HepG2 (cell line): ENCODE measurements at regions not wholly inside any gene's neighbourhood (a gene's known extent, or its start where the extent isn't known, plus 50 kb on each side); places are given as distances from the start of the nearest gene placed in this dataset.

Experiments used
- ATAC-seq: fragments of 200-7000 bp; cut with Tn5 transposase; 3 replicates; pipeline ENCODE4 v1.9.1; 2020; ENCODE audit warnings: mild to moderate bottlenecking, moderate library complexity
- BruUV-seq: library from RNA; stranded (reverse); fragments of 400-500 nt; replicated peaks from 2 replicates; lab custom pipeline; 2021; lab: Mats Ljungman, UMichigan
- CTCF ChIA-PET: fragments of 300-600 bp; formaldehyde crosslinking; extraction: SDS; loops from one replicate; lab custom pipeline; 2021; ENCODE audit warnings: low total read pairs, inconsistent platforms, low intra/inter-chr PET ratio; lab: Yijun Ruan, JAX
- POLR2A ChIA-PET: fragments of 350-600 bp; sonication (Branson Sonifier 250); formaldehyde crosslinking; loops from one replicate; lab custom pipeline; 2020; ENCODE audit warnings: antibody characterized with exemption, inconsistent platforms; lab: Yijun Ruan, JAX
- DNase-seq: peaks from one replicate; pipeline ENCODE4 v3.0.0-alpha.2; 2015; ENCODE audit warnings: low spot score
- FAIRE-seq: peaks from 3 replicates; lab custom pipeline; 2011; peaks lifted over from hg19 to GRCh38; lab: Jason Lieb, UNC
- H2AFZ ChIP-seq: one replicate; pipeline ENCODE4 v1.6.1; 2011; ENCODE audit warnings: low read length, inconsistent platforms
- H3K27ac ChIP-seq: fragments of 300-600 bp; 3 replicates; pipeline ENCODE4 v1.8.0; 2011; ENCODE audit warnings: mixed run types, mild to moderate bottlenecking, mixed read lengths, low read length, inconsistent platforms; ENCODE audit not compliant: insufficient read depth; ENCODE audit errors: extremely low read length
- H3K27me3 ChIP-seq, 2 experiments: fragments of 200-600 bp in 1 of 2; 2 replicates in 1 of 2; 3 replicates in 1 of 2; pipeline versions ENCODE4 v1.6.0 to v1.8.0; 2011; ENCODE audit warnings: low read length in 2 of 2, mild to moderate bottlenecking in 2 of 2, moderate library complexity in 2 of 2, inconsistent platforms in 1 of 2; ENCODE audit not compliant: insufficient read depth in 2 of 2, control insufficient read depth in 1 of 2
- H3K36me3 ChIP-seq, 2 experiments: fragments of 200-600 bp in 1 of 2; replicated peaks in 1 of 2; 2 replicates in 1 of 2; 3 replicates in 1 of 2; pipeline versions ENCODE4 v1.5.1 to v1.8.0; 2011; ENCODE audit warnings: low read length in 2 of 2, inconsistent platforms in 1 of 2; ENCODE audit not compliant: insufficient read depth in 2 of 2, control insufficient read depth in 1 of 2
- H3K4me1 ChIP-seq: 2 replicates; pipeline ENCODE4 v1.5.1; 2012; ENCODE audit warnings: low read length, inconsistent platforms; ENCODE audit not compliant: insufficient read depth
- H3K4me2 ChIP-seq: 2 replicates; pipeline ENCODE4 v1.6.0; 2011; ENCODE audit warnings: low read depth, low read length, inconsistent platforms
- H3K4me3 ChIP-seq, 3 experiments: fragments of 200-600 bp in 1 of 3; sonication (generic), shearing (Covaris generic) in 1 of 3; replicated peaks in 1 of 3; 2 replicates each; pipeline ENCODE4 v1.5.1; 2011 to 2016; ENCODE audit warnings: low read length in 3 of 3, inconsistent platforms in 2 of 3, low read depth in 2 of 3, mild to moderate bottlenecking in 2 of 3, control low read depth in 1 of 3, mixed read lengths in 1 of 3; ENCODE audit not compliant: insufficient read depth in 1 of 3
- H3K79me2 ChIP-seq: one replicate; pipeline ENCODE4 v1.6.1; 2011; ENCODE audit warnings: low read length, inconsistent platforms; ENCODE audit not compliant: insufficient read depth
- H3K9ac ChIP-seq: 2 replicates; pipeline ENCODE4 v1.6.0; 2011; ENCODE audit warnings: mild to moderate bottlenecking, low read depth, low read length, inconsistent platforms; ENCODE audit not compliant: insufficient read depth
- H3K9me3 ChIP-seq: 2 replicates; pipeline ENCODE4 v1.5.1; 2012; ENCODE audit warnings: mild to moderate bottlenecking, low read length
- H4K20me1 ChIP-seq: 2 replicates; pipeline ENCODE4 v1.6.0; 2011; ENCODE audit warnings: inconsistent platforms, mild to moderate bottlenecking, low read length, moderate library complexity; ENCODE audit not compliant: insufficient read depth
- BRF2 ChIP-seq: sonication (generic); formaldehyde crosslinking; IDR thresholded peaks from 2 replicates; pipeline ENCODE4 v1.8.1; 2022; ENCODE audit warnings: mild to moderate bottlenecking, missing genetic modification reagents
- HNF4G ChIP-seq, 2 experiments: sonication (generic) in 1 of 2; formaldehyde crosslinking in 1 of 2; IDR thresholded peaks; 2 replicates each; pipeline versions ENCODE4 v1.4.0 to v1.6.1; 2011 to 2020; ENCODE audit warnings: borderline replicate concordance in 2 of 2, low read depth in 2 of 2, mild to moderate bottlenecking in 2 of 2, low read length in 1 of 2, missing genetic modification reagents in 1 of 2, moderate library complexity in 1 of 2
- SMAD1 ChIP-seq: sonication (generic); formaldehyde crosslinking; IDR thresholded peaks from 2 replicates; pipeline ENCODE4 v1.4.0; 2020; ENCODE audit warnings: missing genetic modification reagents, low read depth, mild to moderate bottlenecking, borderline replicate concordance
- ZNF713 ChIP-seq: sonication (generic); formaldehyde crosslinking; IDR thresholded peaks from 2 replicates; pipeline ENCODE4 v1.4.0; 2020; ENCODE audit warnings: mild to moderate bottlenecking, missing genetic modification reagents
- WGBS: methylation state at CpG from one replicate; pipeline ENCODE4 v1.1.6; 2017; ENCODE audit warnings: low lambda C conversion rate; 5-methylcytosine and 5-hydroxymethylcytosine counted together
- in situ Hi-C: cut with HindIII; loops from 2 replicates; pipeline ENCODE4 v1.10.0; 2017; ENCODE audit warnings: low pct_unique_long_range_greater_than_20kb; ENCODE audit not compliant: extremely low pct_ligation_motif_present
- intact Hi-C: fragments of 100-400 bp; cut with micrococcal nuclease; formaldehyde crosslinking; loops from one replicate; pipeline ENCODE4 v1.10.0; 2022; ENCODE audit not compliant: unreplicated experiment
- TF ChIP-seq, protein P1 (sequence below): sonication (generic); formaldehyde crosslinking; IDR thresholded peaks from 2 replicates; pipeline ENCODE4 v1.4.0; 2020; ENCODE audit warnings: missing genetic modification reagents, borderline replicate concordance

GRCh38 chr20:39857835-39858234, 831.2 kb downstream of the MAFB start:
- ChIA-PET POLR2A (no interaction called here), CTCF (no interaction called here)
- DNase-seq, result no peak
- Histone ChIP-seq H3K4me3 (no peak overlapping the region), H4K20me1 (no peaks in the 10 kb centered on the region), H3K4me2 (no peak overlapping the region), H3K9ac (no peak overlapping the region), H3K79me2 (no peaks in the 10 kb centered on the region), H3K36me3 (no peaks in the 10 kb centered on the region), H2AFZ (no peak overlapping the region), H3K27me3 (no peaks in the 10 kb centered on the region), H3K4me1 (no peaks in the 10 kb centered on the region), H3K9me3 (peaks cover 96% of the 10 kb centered on the region), H3K27ac (no peak overlapping the region)
- no TSS peak for BruUV-seq
- no peak for ATAC-seq
- intact Hi-C loops, result no loop called here
- FAIRE-seq, result no peak
- TF ChIP-seq SMAD1 (CRISPR knock-in tag) (no peak), HNF4G (IDR thresholded peaks at IDR 0.05; ENCODE audit: borderline replicate concordance, low read depth, low read length) (no peak), HNF4G (CRISPR knock-in tag; IDR thresholded peaks at IDR 0.05; ENCODE audit: borderline replicate concordance, low read depth) (no peak), ZNF713 (CRISPR knock-in tag) (no peak), BRF2 (CRISPR knock-in tag) (no peak)
- TF ChIP-seq, protein P1, sequence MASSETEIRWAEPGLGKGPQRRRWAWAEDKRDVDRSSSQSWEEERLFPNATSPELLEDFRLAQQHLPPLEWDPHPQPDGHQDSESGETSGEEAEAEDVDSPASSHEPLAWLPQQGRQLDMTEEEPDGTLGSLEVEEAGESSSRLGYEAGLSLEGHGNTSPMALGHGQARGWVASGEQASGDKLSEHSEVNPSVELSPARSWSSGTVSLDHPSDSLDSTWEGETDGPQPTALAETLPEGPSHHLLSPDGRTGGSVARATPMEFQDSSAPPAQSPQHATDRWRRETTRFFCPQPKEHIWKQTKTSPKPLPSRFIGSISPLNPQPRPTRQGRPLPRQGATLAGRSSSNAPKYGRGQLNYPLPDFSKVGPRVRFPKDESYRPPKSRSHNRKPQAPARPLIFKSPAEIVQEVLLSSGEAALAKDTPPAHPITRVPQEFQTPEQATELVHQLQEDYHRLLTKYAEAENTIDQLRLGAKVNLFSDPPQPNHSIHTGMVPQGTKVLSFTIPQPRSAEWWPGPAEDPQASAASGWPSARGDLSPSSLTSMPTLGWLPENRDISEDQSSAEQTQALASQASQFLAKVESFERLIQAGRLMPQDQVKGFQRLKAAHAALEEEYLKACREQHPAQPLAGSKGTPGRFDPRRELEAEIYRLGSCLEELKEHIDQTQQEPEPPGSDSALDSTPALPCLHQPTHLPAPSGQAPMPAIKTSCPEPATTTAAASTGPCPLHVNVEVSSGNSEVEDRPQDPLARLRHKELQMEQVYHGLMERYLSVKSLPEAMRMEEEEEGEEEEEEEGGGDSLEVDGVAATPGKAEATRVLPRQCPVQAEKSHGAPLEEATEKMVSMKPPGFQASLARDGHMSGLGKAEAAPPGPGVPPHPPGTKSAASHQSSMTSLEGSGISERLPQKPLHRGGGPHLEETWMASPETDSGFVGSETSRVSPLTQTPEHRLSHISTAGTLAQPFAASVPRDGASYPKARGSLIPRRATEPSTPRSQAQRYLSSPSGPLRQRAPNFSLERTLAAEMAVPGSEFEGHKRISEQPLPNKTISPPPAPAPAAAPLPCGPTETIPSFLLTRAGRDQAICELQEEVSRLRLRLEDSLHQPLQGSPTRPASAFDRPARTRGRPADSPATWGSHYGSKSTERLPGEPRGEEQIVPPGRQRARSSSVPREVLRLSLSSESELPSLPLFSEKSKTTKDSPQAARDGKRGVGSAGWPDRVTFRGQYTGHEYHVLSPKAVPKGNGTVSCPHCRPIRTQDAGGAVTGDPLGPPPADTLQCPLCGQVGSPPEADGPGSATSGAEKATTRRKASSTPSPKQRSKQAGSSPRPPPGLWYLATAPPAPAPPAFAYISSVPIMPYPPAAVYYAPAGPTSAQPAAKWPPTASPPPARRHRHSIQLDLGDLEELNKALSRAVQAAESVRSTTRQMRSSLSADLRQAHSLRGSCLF, result no peak
- in situ Hi-C loops, result no loop called here
- WGBS, result 27% methylated on average over 1 of the region's 1 CpG
